Mammary epithelial cell (primary cell): ENCODE measurements at regions not wholly inside any gene's neighbourhood (a gene's known extent, or its start where the extent isn't known, plus 50 kb on each side); places are given as distances from the start of the nearest gene placed in this dataset.

Source experiments
- EZH2 ChIP-seq: IDR thresholded peaks from 2 replicates; pipeline ENCODE4 v1.6.1; 2012; ENCODE audit warnings: low read length, inconsistent platforms, borderline replicate concordance
- TF ChIP-seq, protein P1 (sequence below), 2 donors: IDR thresholded peaks in 1 of 2; conservative IDR thresholded peaks in 1 of 2; 2 replicates each; pipeline ENCODE4 v1.5.1; 2011 to 2012; ENCODE audit warnings: inconsistent platforms in 2 of 2, low read length in 2 of 2, mild to moderate bottlenecking in 2 of 2, control low read depth in 1 of 2, low read depth in 1 of 2; ENCODE audit not compliant: insufficient read depth in 1 of 2; ENCODE audit errors: extremely low read depth in 1 of 2

DNA sequence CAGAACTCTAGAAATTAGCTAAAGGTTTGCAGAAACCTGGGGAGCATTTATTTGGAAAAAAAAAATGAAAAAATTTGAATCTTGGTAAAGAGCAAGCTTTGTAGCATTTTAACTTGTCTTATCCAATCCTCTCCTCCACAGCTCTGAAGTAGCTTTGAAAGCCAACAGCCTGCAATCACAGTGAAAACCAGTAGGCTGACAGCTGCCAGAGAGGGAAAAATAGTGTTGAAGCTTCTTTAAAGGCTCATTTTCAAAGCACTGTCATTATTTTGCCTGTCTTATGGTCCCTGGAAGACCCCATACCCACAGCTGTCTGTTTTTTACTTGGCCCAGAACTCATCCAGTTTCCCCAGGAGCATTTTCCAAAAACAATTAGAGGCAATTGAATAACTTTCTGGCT lies 230.8 kb upstream of the EDNRA start:
- TF ChIP-seq, protein P1, sequence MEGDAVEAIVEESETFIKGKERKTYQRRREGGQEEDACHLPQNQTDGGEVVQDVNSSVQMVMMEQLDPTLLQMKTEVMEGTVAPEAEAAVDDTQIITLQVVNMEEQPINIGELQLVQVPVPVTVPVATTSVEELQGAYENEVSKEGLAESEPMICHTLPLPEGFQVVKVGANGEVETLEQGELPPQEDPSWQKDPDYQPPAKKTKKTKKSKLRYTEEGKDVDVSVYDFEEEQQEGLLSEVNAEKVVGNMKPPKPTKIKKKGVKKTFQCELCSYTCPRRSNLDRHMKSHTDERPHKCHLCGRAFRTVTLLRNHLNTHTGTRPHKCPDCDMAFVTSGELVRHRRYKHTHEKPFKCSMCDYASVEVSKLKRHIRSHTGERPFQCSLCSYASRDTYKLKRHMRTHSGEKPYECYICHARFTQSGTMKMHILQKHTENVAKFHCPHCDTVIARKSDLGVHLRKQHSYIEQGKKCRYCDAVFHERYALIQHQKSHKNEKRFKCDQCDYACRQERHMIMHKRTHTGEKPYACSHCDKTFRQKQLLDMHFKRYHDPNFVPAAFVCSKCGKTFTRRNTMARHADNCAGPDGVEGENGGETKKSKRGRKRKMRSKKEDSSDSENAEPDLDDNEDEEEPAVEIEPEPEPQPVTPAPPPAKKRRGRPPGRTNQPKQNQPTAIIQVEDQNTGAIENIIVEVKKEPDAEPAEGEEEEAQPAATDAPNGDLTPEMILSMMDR (conservative IDR thresholded peaks at IDR 0.05 in 1 of 2, IDR thresholded peaks at IDR 0.05 in 1 of 2; ENCODE audit: extremely low read depth in 1 of 2, insufficient read depth in 1 of 2, low read depth in 1 of 2, low read length in 2 of 2) = no peak
- TF ChIP-seq EZH2 = no peak
